Uterus (tissue), 3 donors: ENCODE measurements at regions not wholly inside any gene's neighbourhood (a gene's known extent, or its start where the extent isn't known, plus 50 kb on each side); places are given as distances from the start of the nearest gene placed in this dataset.

Source experiments
- DNase-seq, 2 donors: peaks; one replicate each; pipeline ENCODE4 v3.0.0-alpha.2; 2019 to 2020
- H3K27ac ChIP-seq, 2 donors: fragments of 200-600 bp; sonication (generic); 1 replicate in 1 of 2; 2 replicates in 1 of 2; pipeline ENCODE4 v1.5.1; 2016 to 2018
- H3K27me3 ChIP-seq, 2 donors: fragments of 200-600 bp; sonication (generic); one replicate each; pipeline ENCODE4 v1.5.1; 2018 to 2019; ENCODE audit warnings: control low read depth in 1 of 2
- H3K36me3 ChIP-seq, 2 donors: fragments of 200-600 bp; sonication (generic); one replicate each; pipeline ENCODE4 v1.5.1; 2019; ENCODE audit warnings: control low read depth in 1 of 2
- H3K4me1 ChIP-seq, 2 donors: fragments of 200-600 bp; sonication (generic); one replicate each; pipeline ENCODE4 v1.5.1; 2018 to 2019; ENCODE audit warnings: control low read depth in 1 of 2
- H3K4me3 ChIP-seq, 2 donors: fragments of 200-600 bp; sonication (generic); 1 replicate in 1 of 2; 2 replicates in 1 of 2; pipeline ENCODE4 v1.5.1; 2018 to 2019; ENCODE audit warnings: mild to moderate bottlenecking in 1 of 2
- H3K9me3 ChIP-seq, 2 donors: fragments of 200-600 bp; sonication (generic); one replicate each; pipeline ENCODE4 v1.5.1; 2019; ENCODE audit warnings: control low read depth in 1 of 2
- CTCF ChIP-seq, 4 experiments: fragments of 200-600 bp in 2 of 4; fragments of 450-650 bp in 2 of 4; sonication (generic) in 2 of 4; IDR thresholded peaks; one replicate each; pipeline ENCODE4 v1.5.1; 2016 to 2019; ENCODE audit warnings: antibody characterized with exemption in 4 of 4, mild to moderate bottlenecking in 2 of 4, moderate library complexity in 1 of 4
- POLR2A ChIP-seq, 2 donors: fragments of 450-650 bp; IDR thresholded peaks; one replicate each; pipeline ENCODE4 v1.6.1; 2016; ENCODE audit warnings: antibody characterized with exemption in 2 of 2, mild to moderate bottlenecking in 1 of 2, moderate library complexity in 1 of 2
- intact Hi-C: fragments of 100-400 bp; cut with DNase I; formaldehyde crosslinking; loops from one replicate; pipeline ENCODE4 v1.15.1; 2023; ENCODE audit warnings: low total_unique reads
- donor health status: DM: yes; HTN: yes; CAD: no.

- Histone ChIP-seq H3K4me1 (no peaks in the 10 kb centered on the region), H3K4me3 (no peak overlapping the region), H3K27ac (no peak overlapping the region), H3K27me3 (no peaks in the 10 kb centered on the region), H3K36me3 (no peaks in the 10 kb centered on the region), H3K9me3 (no peaks in the 10 kb centered on the region)
- TF ChIP-seq CTCF (IDR thresholded peaks at IDR 0.05) (no peak), POLR2A (IDR thresholded peaks at IDR 0.05) (no peak)
- intact Hi-C loops = no loop called here
- no peak for DNase-seq
These were observed 1395.5 kb downstream of the PLA2G4A start for GRCh38 chr1:188224263-188224662.

- H3K4me1 ChIP-seq = no peaks in the 10 kb centered on the region
- no peak overlapping the region for H3K4me3 ChIP-seq
- no peaks in the 10 kb centered on the region for H3K9me3 ChIP-seq
- no peak for TF ChIP-seq POLR2A (IDR thresholded peaks at IDR 0.05)
- no peak for TF ChIP-seq CTCF (IDR thresholded peaks at IDR 0.05)
- DNase-seq = no peak
- no peak overlapping the region for H3K27ac ChIP-seq
- H3K36me3 ChIP-seq = no peaks in the 10 kb centered on the region
- H3K27me3 ChIP-seq = no peaks in the 10 kb centered on the region
- intact Hi-C loops = loop anchor here (5.0 kb wide), 1 partner anchor 129 kb away; no protein-coding TSS in a partner anchor
These were observed 1397.2 kb downstream of the PLA2G4A start for GRCh38 chr1:188225975-188226374.

- H3K9me3 ChIP-seq = no peaks in the 10 kb centered on the region
- H3K4me1 ChIP-seq = no peaks in the 10 kb centered on the region
- no peak overlapping the region for H3K4me3 ChIP-seq
- H3K27ac ChIP-seq = no peak overlapping the region
- H3K36me3 ChIP-seq = no peaks in the 10 kb centered on the region
- H3K27me3 ChIP-seq = no peaks in the 10 kb centered on the region
- TF ChIP-seq POLR2A (IDR thresholded peaks at IDR 0.05) = no peak
- TF ChIP-seq CTCF (IDR thresholded peaks at IDR 0.05) = no peak
- intact Hi-C loops = loop anchor here (5.0 kb wide), 1 partner anchor 131 kb away; no protein-coding TSS in a partner anchor
- no peak for DNase-seq
These were observed 1399.9 kb downstream of the PLA2G4A start for GRCh38 chr1:188228623-188229022.

- no peak for DNase-seq
- TF ChIP-seq CTCF (IDR thresholded peaks at IDR 0.05) = no peak
- no peak for TF ChIP-seq POLR2A (IDR thresholded peaks at IDR 0.05)
- no peaks in the 10 kb centered on the region for H3K9me3 ChIP-seq
- no peaks in the 10 kb centered on the region for H3K4me1 ChIP-seq
- H3K36me3 ChIP-seq = no peaks in the 10 kb centered on the region
- intact Hi-C loops = no loop called here
- no peaks in the 10 kb centered on the region for H3K27me3 ChIP-seq
- H3K27ac ChIP-seq = no peak overlapping the region
- no peak overlapping the region for H3K4me3 ChIP-seq
These were observed 1409.0 kb downstream of the PLA2G4A start for GRCh38 chr1:188237573-188238348.

- no peaks in the 10 kb centered on the region for H3K27me3 ChIP-seq
- no peaks in the 10 kb centered on the region for H3K4me1 ChIP-seq
- H3K36me3 ChIP-seq = no peaks in the 10 kb centered on the region
- no peak overlapping the region for H3K27ac ChIP-seq
- no peak overlapping the region for H3K4me3 ChIP-seq
- intact Hi-C loops = no loop called here
- TF ChIP-seq CTCF (IDR thresholded peaks at IDR 0.05) = no peak
- no peak for TF ChIP-seq POLR2A (IDR thresholded peaks at IDR 0.05)
- H3K9me3 ChIP-seq = no peaks in the 10 kb centered on the region
- no peak for DNase-seq
These were observed 1412.1 kb downstream of the PLA2G4A start for GRCh38 chr1:188240772-188241406.
